HCT116 (cell line): ENCODE measurements at regions not wholly inside any gene's neighbourhood (a gene's known extent, or its start where the extent isn't known, plus 50 kb on each side); places are given as distances from the start of the nearest gene placed in this dataset.

Source experiments
- ATAC-seq: fragments of 200-7000 bp; cut with Tn5 transposase; 2 replicates; pipeline ENCODE4 v1.9.1; 2020; ENCODE audit warnings: mild to moderate bottlenecking, moderate library complexity
- BruUV-seq: library from RNA; stranded (reverse); fragments of 400-500 nt; replicated peaks from 2 replicates; lab custom pipeline; 2021; lab: Mats Ljungman, UMichigan
- CTCF ChIA-PET: fragments of 300-600 bp; sonication (Branson Sonifier 250); formaldehyde crosslinking; loops from one replicate; lab custom pipeline; 2021; ENCODE audit warnings: antibody characterized with exemption; lab: Charles Lee
- POLR2A ChIA-PET: fragments of 300-600, 350-600 bp; sonication (Branson Sonifier 250); formaldehyde crosslinking; loops from one replicate; lab custom pipeline; 2021; ENCODE audit warnings: antibody characterized with exemption; lab: Charles Lee
- RAD21 ChIA-PET, 2 experiments: fragments of 300-600 bp; sonication (Branson Sonifier 250); formaldehyde crosslinking; loops; one replicate each; lab custom pipeline; 2023; ENCODE audit warnings: low total read pairs in 2 of 2; ENCODE audit not compliant: uncharacterized antibody in 2 of 2, unreplicated experiment in 2 of 2, low non-redundant PET in 1 of 2; lab: Charles Lee
- DNase-seq: peaks from one replicate; pipeline ENCODE4 v3.0.0-alpha.2; 2010; ENCODE audit warnings: low read depth, low spot score
- H2AFZ ChIP-seq: fragments of 200-600 bp; shearing (Covaris generic), sonication (generic); 2 replicates; pipeline ENCODE4 v1.6.1; 2017; ENCODE audit warnings: low read depth, mixed run types, mixed read lengths, antibody characterized with exemption, low read length; ENCODE audit not compliant: poor library complexity, severe bottlenecking
- H3K27ac ChIP-seq: 2 replicates; pipeline ENCODE4 v1.5.1; 2012; ENCODE audit warnings: low read depth, low read length
- H3K27me3 ChIP-seq: fragments of 200-600 bp; sonication (generic); 2 replicates; pipeline ENCODE4 v1.6.1; 2016; ENCODE audit warnings: mixed run types, low read length, mixed read lengths; ENCODE audit not compliant: insufficient read depth
- H3K36me3 ChIP-seq, 2 experiments: fragments of 200-500 bp in 1 of 2; fragments of 200-600 bp in 1 of 2; sonication (Bioruptor generic) in 1 of 2; sonication (generic) in 1 of 2; 2 replicates each; pipeline versions ENCODE4 v1.5.1 to v1.6.1; 2014 to 2016; ENCODE audit warnings: low read length in 2 of 2, inconsistent platforms in 1 of 2, mixed read lengths in 1 of 2, mixed run types in 1 of 2; ENCODE audit not compliant: insufficient read depth in 2 of 2, control insufficient read depth in 1 of 2
- H3K4me1 ChIP-seq, 2 experiments: fragments of 200-600 bp in 1 of 2; sonication (generic) in 1 of 2; 2 replicates each; pipeline versions ENCODE4 v1.5.1 to v1.6.1; 2012 to 2017; ENCODE audit warnings: low read length in 2 of 2, inconsistent platforms in 1 of 2, mild to moderate bottlenecking in 1 of 2, mixed read lengths in 1 of 2, mixed run types in 1 of 2, moderate library complexity in 1 of 2; ENCODE audit not compliant: insufficient read depth in 2 of 2, control insufficient read depth in 1 of 2
- H3K4me2 ChIP-seq: fragments of 200-600 bp; sonication (generic); 2 replicates; pipeline ENCODE4 v1.6.1; 2017; ENCODE audit warnings: mixed run types, low read length, mixed read lengths
- H3K4me3 ChIP-seq, 2 experiments: fragments of 200-600 bp in 1 of 2; sonication (generic) in 1 of 2; replicated peaks in 1 of 2; 2 replicates each; pipeline ENCODE4 v1.5.1; 2011 to 2016; ENCODE audit warnings: low read length in 2 of 2, control low read depth in 1 of 2, low read depth in 1 of 2, mild to moderate bottlenecking in 1 of 2, mixed read lengths in 1 of 2, mixed run types in 1 of 2
- H3K79me2 ChIP-seq: fragments of 200-600 bp; sonication (generic); 2 replicates; pipeline ENCODE4 v1.6.1; 2017; ENCODE audit warnings: mild to moderate bottlenecking, mixed run types, low read length, moderate library complexity, mixed read lengths; ENCODE audit not compliant: insufficient read depth
- H3K9ac ChIP-seq: fragments of 200-600 bp; sonication (generic); 2 replicates; pipeline ENCODE4 v1.6.1; 2016; ENCODE audit warnings: low read length, mixed read lengths
- H3K9me2 ChIP-seq: fragments of 200-600 bp; sonication (generic), shearing (Covaris generic); 2 replicates; pipeline ENCODE4 v1.6.1; 2017; ENCODE audit warnings: mixed run types, mild to moderate bottlenecking, moderate library complexity; ENCODE audit not compliant: insufficient read depth
- H3K9me3 ChIP-seq, 2 experiments: fragments of 200-500 bp in 1 of 2; fragments of 200-600 bp in 1 of 2; sonication (Bioruptor generic) in 1 of 2; sonication (generic) in 1 of 2; 2 replicates each; pipeline ENCODE4 v1.6.1; 2014 to 2017; ENCODE audit warnings: low read length in 2 of 2, mixed read lengths in 2 of 2, inconsistent platforms in 1 of 2, low read depth in 1 of 2, mild to moderate bottlenecking in 1 of 2, mixed run types in 1 of 2, moderate library complexity in 1 of 2; ENCODE audit not compliant: control insufficient read depth in 1 of 2, insufficient read depth in 1 of 2
- H4K20me1 ChIP-seq: fragments of 200-600 bp; sonication (generic), shearing (Covaris generic); 2 replicates; pipeline ENCODE4 v1.6.1; 2017; ENCODE audit warnings: mixed run types, mild to moderate bottlenecking, moderate library complexity; ENCODE audit not compliant: insufficient read depth
- ATF3 ChIP-seq: IDR thresholded peaks from 2 replicates; pipeline ENCODE4 v1.6.1; 2012
- CEBPB ChIP-seq: IDR thresholded peaks from 2 replicates; pipeline ENCODE4 v1.6.1; 2012; ENCODE audit warnings: low read depth
- ELF1 ChIP-seq: IDR thresholded peaks from 2 replicates; pipeline ENCODE4 v1.6.1; 2012; ENCODE audit warnings: low read depth, borderline replicate concordance
- EZH2 ChIP-seq: fragments of 200-600 bp; sonication (generic); IDR thresholded peaks from 2 replicates; pipeline ENCODE4 v1.6.1; 2017; ENCODE audit warnings: antibody characterized with exemption, mixed run types
- EZH2phosphoT487 ChIP-seq: fragments of 200-600 bp; IDR thresholded peaks from 2 replicates; pipeline ENCODE4 v1.6.1; 2018; ENCODE audit warnings: antibody characterized with exemption, borderline replicate concordance
- JUND ChIP-seq: IDR thresholded peaks from 2 replicates; pipeline ENCODE4 v1.6.1; 2012
- MAX ChIP-seq: IDR thresholded peaks from 2 replicates; pipeline ENCODE4 v1.6.1; 2012
- POLR2A ChIP-seq: IDR thresholded peaks from 2 replicates; pipeline ENCODE4 v1.7.0; 2011; ENCODE audit warnings: borderline replicate concordance; ENCODE audit not compliant: insufficient read depth, insufficient read length; ENCODE audit errors: extremely low read depth
- RAD21 ChIP-seq: IDR thresholded peaks from 2 replicates; pipeline ENCODE4 v1.6.1; 2012; ENCODE audit warnings: low read depth, mild to moderate bottlenecking
- SIN3A ChIP-seq: IDR thresholded peaks from 2 replicates; pipeline ENCODE4 v1.6.1; 2012; ENCODE audit warnings: low read depth
- SP1 ChIP-seq: IDR thresholded peaks from 2 replicates; pipeline ENCODE4 v1.6.1; 2012; ENCODE audit warnings: low read depth
- SRF ChIP-seq: IDR thresholded peaks from 2 replicates; pipeline ENCODE4 v1.6.1; 2012; ENCODE audit warnings: low read depth
- TCF7L2 ChIP-seq: IDR thresholded peaks from 2 replicates; pipeline ENCODE4 v1.7.0; 2011; ENCODE audit warnings: borderline replicate concordance, inconsistent platforms; ENCODE audit not compliant: insufficient read depth, insufficient read length; ENCODE audit errors: extremely low read depth
- YY1 ChIP-seq: IDR thresholded peaks from 2 replicates; pipeline ENCODE4 v1.6.1; 2011; ENCODE audit warnings: low read length, low read depth, moderate library complexity, mild to moderate bottlenecking; ENCODE audit not compliant: insufficient replicate concordance; ENCODE audit errors: extremely low read depth
- ZBTB33 ChIP-seq: IDR thresholded peaks from 2 replicates; pipeline ENCODE4 v1.6.1; 2011; ENCODE audit warnings: mild to moderate bottlenecking, low read length, moderate library complexity; ENCODE audit not compliant: insufficient replicate concordance; ENCODE audit errors: extremely low read depth
- ZFX ChIP-seq: fragments of 450-650 bp; IDR thresholded peaks from 2 replicates; pipeline ENCODE4 v1.6.1; 2017
- ZNF274 ChIP-seq: fragments of 200-500 bp; sonication (Bioruptor generic); IDR thresholded peaks from 2 replicates; pipeline ENCODE4 v1.6.1; 2014; ENCODE audit warnings: mild to moderate bottlenecking, low read depth, low read length, inconsistent platforms
- intact Hi-C: fragments of 100-400 bp; cut with micrococcal nuclease; formaldehyde crosslinking; loops from 2 replicates; pipeline ENCODE4 v1.10.0; 2022

- DNase-seq (no peak), ATAC-seq (no peak)
- no peaks in the 10 kb centered on the region for H3K9me3 ChIP-seq
- no peak overlapping the region for H3K4me2 ChIP-seq
- H3K27ac ChIP-seq: no peak overlapping the region
- ChIA-PET CTCF (no interaction called here), RAD21 (no interaction called here), POLR2A (no interaction called here)
- peaks cover 21% of the 10 kb centered on the region for H3K27me3 ChIP-seq
- no peaks in the 10 kb centered on the region for H4K20me1 ChIP-seq
- H3K4me1 ChIP-seq: no peaks in the 10 kb centered on the region
- H3K9ac ChIP-seq: no peak overlapping the region
- no peak for TF ChIP-seq EZH2
- TF ChIP-seq SP1: no peak
- TF ChIP-seq EZH2phosphoT487: no peak
- no peak for TF ChIP-seq POLR2A
- TF ChIP-seq ZNF274: no peak
- TF ChIP-seq SIN3A: no peak
- no peak for TF ChIP-seq ZFX
- no peak for TF ChIP-seq MAX
- no peak for TF ChIP-seq ZBTB33
- BruUV-seq: no TSS peak
- H3K4me3 ChIP-seq: no peak overlapping the region
- intact Hi-C loops: no loop called here
- no peaks in the 10 kb centered on the region for H3K36me3 ChIP-seq
- H3K9me2 ChIP-seq: no peaks in the 10 kb centered on the region
- no peak overlapping the region for H2AFZ ChIP-seq
- H3K79me2 ChIP-seq: no peaks in the 10 kb centered on the region
These were observed 109.7 kb upstream of the NUDT7 start for GRCh38 chr16:77612596-77612995.

- TF ChIP-seq YY1 (no peak), CEBPB (no peak), JUND (no peak), RAD21 (no peak), SIN3A (no peak), ATF3 (no peak), ELF1 (no peak), TCF7L2 (no peak), ZBTB33 (no peak), SRF (no peak), EZH2 (no peak)
- H3K9me3 ChIP-seq: no peaks in the 10 kb centered on the region
- no peak overlapping the region for H3K4me3 ChIP-seq
- intact Hi-C loops: no loop called here
- BruUV-seq: no TSS peak
- RAD21 ChIA-PET: no interaction called here
- H4K20me1 ChIP-seq: no peaks in the 10 kb centered on the region
- H3K36me3 ChIP-seq: no peaks in the 10 kb centered on the region
- H3K79me2 ChIP-seq: no peaks in the 10 kb centered on the region
- no peaks in the 10 kb centered on the region for H3K4me1 ChIP-seq
- no peak overlapping the region for H2AFZ ChIP-seq
- no peak overlapping the region for H3K9ac ChIP-seq
- ATAC-seq (no peak), DNase-seq (no peak)
- CTCF ChIA-PET: no interaction called here
- H3K9me2 ChIP-seq: no peaks in the 10 kb centered on the region
- no peak overlapping the region for H3K4me2 ChIP-seq
- no peak overlapping the region for H3K27ac ChIP-seq
- POLR2A ChIA-PET: no interaction called here
- peaks cover 24% of the 10 kb centered on the region for H3K27me3 ChIP-seq
These were observed 109.2 kb upstream of the NUDT7 start for GRCh38 chr16:77613095-77613494.
